SU-DHL-6 (cell line): ENCODE measurements at regions not wholly inside any gene's neighbourhood (a gene's known extent, or its start where the extent isn't known, plus 50 kb on each side); places are given as distances from the start of the nearest gene placed in this dataset.

Source experiments
- H2AFZ ChIP-seq: fragments of 200-600 bp; sonication (generic); 2 replicates; pipeline ENCODE4 v1.6.1; 2014; ENCODE audit warnings: low read depth, mild to moderate bottlenecking, moderate library complexity, mixed read lengths, antibody characterized with exemption, low read length; ENCODE audit not compliant: severe bottlenecking
- H3F3A ChIP-seq: fragments of 200-600 bp; shearing (Covaris generic); 2 replicates; pipeline ENCODE4 v1.6.0; 2016; ENCODE audit warnings: antibody characterized with exemption, mild to moderate bottlenecking; ENCODE audit not compliant: insufficient read depth
- H3K27ac ChIP-seq: fragments of 200-600 bp; sonication (generic); 2 replicates; pipeline ENCODE4 v1.5.1; 2016; ENCODE audit warnings: low read depth, mild to moderate bottlenecking, low read length, moderate library complexity, mixed read lengths
- H3K27me3 ChIP-seq: fragments of 200-600 bp; sonication (generic), shearing (Covaris generic); 2 replicates; pipeline ENCODE4 v1.6.0; 2014; ENCODE audit warnings: mild to moderate bottlenecking, low read length
- H3K36me3 ChIP-seq: fragments of 200-600 bp; sonication (generic); 2 replicates; pipeline ENCODE4 v1.6.1; 2014; ENCODE audit warnings: mild to moderate bottlenecking, low read length, mixed read lengths
- H3K4me2 ChIP-seq: fragments of 300-600, 200-600 bp; shearing (Covaris generic), sonication (generic); 2 replicates; pipeline ENCODE4 v1.6.0; 2014; ENCODE audit warnings: low read length, low read depth, mild to moderate bottlenecking; ENCODE audit not compliant: poor library complexity, severe bottlenecking
- H3K4me3 ChIP-seq: fragments of 200-600 bp; sonication (generic); 2 replicates; pipeline ENCODE4 v1.5.1; 2014; ENCODE audit warnings: antibody characterized with exemption, low read length, mild to moderate bottlenecking, mixed read lengths; ENCODE audit not compliant: insufficient read depth, poor library complexity, severe bottlenecking
- H3K79me2 ChIP-seq: fragments of 200-600 bp; sonication (generic); 2 replicates; pipeline ENCODE4 v1.6.1; 2014; ENCODE audit warnings: mild to moderate bottlenecking, low read length, moderate library complexity; ENCODE audit not compliant: insufficient read depth
- H3K9ac ChIP-seq: fragments of 200-600 bp; sonication (generic); 2 replicates; pipeline ENCODE4 v1.7.0; 2014; ENCODE audit warnings: mild to moderate bottlenecking, low read length
- H3K9me2 ChIP-seq: fragments of 200-600 bp; sonication (generic); replicated peaks from 2 replicates; pipeline ENCODE4 v1.6.1; 2014; ENCODE audit warnings: low read length; ENCODE audit not compliant: insufficient read depth
- H3K9me3 ChIP-seq: fragments of 200-600 bp; sonication (generic); 2 replicates; pipeline ENCODE4 v1.6.1; 2014; ENCODE audit warnings: low read length, mixed read lengths; ENCODE audit not compliant: insufficient read depth
- H4K20me1 ChIP-seq: fragments of 200-600 bp; sonication (generic); 2 replicates; pipeline ENCODE4 v1.6.1; 2014; ENCODE audit warnings: low read depth, mild to moderate bottlenecking, antibody characterized with exemption, low read length, moderate library complexity, mixed read lengths
- CTCF ChIP-seq: fragments of 200-600 bp; sonication (generic); IDR thresholded peaks from one replicate; pipeline ENCODE4 v1.5.1; 2017; ENCODE audit warnings: antibody characterized with exemption, mild to moderate bottlenecking, low read length, moderate library complexity; ENCODE audit not compliant: insufficient read depth, poor library complexity, severe bottlenecking
- EZH2phosphoT487 ChIP-seq: fragments of 200-600 bp; sonication (generic), shearing (Covaris generic); conservative IDR thresholded peaks from 2 replicates; pipeline ENCODE4 v1.6.1; 2018; ENCODE audit warnings: mild to moderate bottlenecking, antibody characterized with exemption, low read length, moderate library complexity, mixed read lengths

GRCh38 chr4:160611181-160611580 is 1508.3 kb downstream of the RAPGEF2 start:
- TF ChIP-seq EZH2phosphoT487 (no peak), CTCF (no peak)
- H3K36me3 ChIP-seq, result no peaks in the 10 kb centered on the region

GRCh38 chr4:160631044-160631443 is 1528.2 kb downstream of the RAPGEF2 start:
- Histone ChIP-seq H3K36me3 (no peaks in the 10 kb centered on the region), H3K4me3 (no peak overlapping the region), H3K4me2 (no peak overlapping the region), H4K20me1 (no peaks in the 10 kb centered on the region), H3K79me2 (no peaks in the 10 kb centered on the region), H3F3A (no peaks in the 10 kb centered on the region), H3K9me2 (no peaks in the 10 kb centered on the region), H3K27me3 (no peaks in the 10 kb centered on the region), H3K9me3 (no peaks in the 10 kb centered on the region), H3K9ac (no peak overlapping the region), H3K27ac (no peak overlapping the region), H2AFZ (no peak overlapping the region)
- TF ChIP-seq EZH2phosphoT487 (no peak), CTCF (no peak)

More at GRCh38 chr4:160611181-160611580, 1508.3 kb downstream of the RAPGEF2 start:
- H3K27ac ChIP-seq, result no peak overlapping the region
- H3F3A ChIP-seq, result no peaks in the 10 kb centered on the region
- no peak overlapping the region for H3K4me3 ChIP-seq
- H3K9me2 ChIP-seq, result no peaks in the 10 kb centered on the region
- H3K9ac ChIP-seq, result no peak overlapping the region
- no peak overlapping the region for H2AFZ ChIP-seq
- no peak overlapping the region for H3K4me2 ChIP-seq
- H3K27me3 ChIP-seq, result no peaks in the 10 kb centered on the region
- H4K20me1 ChIP-seq, result no peaks in the 10 kb centered on the region
- H3K79me2 ChIP-seq, result no peaks in the 10 kb centered on the region
- H3K9me3 ChIP-seq, result no peaks in the 10 kb centered on the region

GRCh38 chr4:160652790-160653189 is 1511.0 kb downstream of the FSTL5 start:
- TF ChIP-seq EZH2phosphoT487 (no peak), CTCF (no peak)
- H3K9me3 ChIP-seq, result no peaks in the 10 kb centered on the region
- no peaks in the 10 kb centered on the region for H3K79me2 ChIP-seq

GRCh38 chr4:160675550-160675949 is 1488.2 kb downstream of the FSTL5 start:
- TF ChIP-seq EZH2phosphoT487, result no peak
- TF ChIP-seq CTCF, result no peak
- Histone ChIP-seq H3K27ac (no peak overlapping the region), H3K9ac (no peak overlapping the region), H3K4me2 (no peak overlapping the region), H3K79me2 (no peaks in the 10 kb centered on the region), H4K20me1 (no peaks in the 10 kb centered on the region), H3K4me3 (no peak overlapping the region), H3F3A (no peaks in the 10 kb centered on the region), H3K9me2 (no peaks in the 10 kb centered on the region), H3K9me3 (no peaks in the 10 kb centered on the region), H2AFZ (no peak overlapping the region), H3K36me3 (no peaks in the 10 kb centered on the region), H3K27me3 (no peaks in the 10 kb centered on the region)

More at GRCh38 chr4:160652790-160653189, 1511.0 kb downstream of the FSTL5 start:
- Histone ChIP-seq H3K27me3 (no peaks in the 10 kb centered on the region), H3K4me3 (no peak overlapping the region), H2AFZ (no peak overlapping the region), H3F3A (no peaks in the 10 kb centered on the region), H4K20me1 (no peaks in the 10 kb centered on the region), H3K27ac (no peak overlapping the region), H3K4me2 (no peak overlapping the region), H3K36me3 (no peaks in the 10 kb centered on the region), H3K9ac (no peak overlapping the region), H3K9me2 (no peaks in the 10 kb centered on the region)
